DMS 273 (cell line): ENCODE measurements at regions not wholly inside any gene's neighbourhood (a gene's known extent, or its start where the extent isn't known, plus 50 kb on each side); places are given as distances from the start of the nearest gene placed in this dataset.
"Not testable (repeated sequence)": the region's sequence is repeated elsewhere in the genome, so short reads cannot be mapped to it uniquely, and the experiment has no call there.

ENCODE experiments used
- DNase-seq: peaks from one replicate; lab custom pipeline; 2025; ENCODE audit not compliant: unreplicated experiment; lab: John Stamatoyannopoulos, UW

- DNase-seq, result no peak
Measured at GRCh38 chr1:227508431-227508830, 54.9 kb upstream of the ZNF678 start.

DNA sequence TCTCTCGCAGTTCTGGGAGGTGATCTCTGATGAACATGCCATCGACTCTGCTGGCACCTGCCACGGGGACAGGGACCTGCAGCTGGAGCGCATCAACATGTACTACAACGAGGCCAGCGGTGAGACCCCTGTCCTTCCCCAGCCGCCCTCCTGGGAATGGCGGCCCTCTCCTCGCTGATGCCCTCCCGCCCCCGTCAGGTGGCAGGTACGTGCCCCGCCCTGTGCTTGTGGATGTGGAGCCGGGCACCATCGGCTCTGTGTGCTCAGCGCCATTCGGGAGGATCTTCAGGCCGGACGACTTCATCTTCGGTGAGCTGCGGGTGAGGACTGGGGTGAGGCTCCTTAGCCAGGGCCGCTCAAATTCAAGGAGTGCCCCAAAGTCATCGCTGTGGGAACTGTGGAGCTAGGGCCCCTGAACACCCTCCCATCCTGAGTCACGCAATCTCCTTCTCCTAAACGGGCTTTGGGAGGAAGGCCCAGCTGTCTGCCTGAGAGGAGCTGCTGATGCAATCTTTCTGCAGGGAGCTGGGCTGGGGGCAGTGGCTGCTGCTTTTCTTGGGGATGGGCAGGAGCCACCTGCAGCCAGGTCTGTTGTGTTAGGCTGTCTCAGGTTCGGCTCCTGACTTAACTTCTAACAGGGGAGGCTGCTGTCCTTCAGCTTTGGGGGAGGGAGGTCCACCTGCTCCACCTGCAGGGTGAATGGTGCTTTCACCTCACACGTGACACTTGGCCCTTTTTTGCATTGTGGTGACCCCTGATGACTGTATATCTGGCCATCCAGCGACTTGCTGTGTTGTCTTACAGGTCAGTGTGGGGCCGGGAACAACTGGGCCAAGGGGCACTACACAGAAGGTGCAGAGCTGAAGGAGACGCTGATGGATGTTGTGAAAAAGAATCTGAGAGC is 56.6 kb upstream of the ZNF678 start:
- not testable (repeated sequence) for DNase-seq

- DNase-seq, result not testable (repeated sequence)
Measured at GRCh38 chr1:227496045-227496444, 67.3 kb upstream of the ZNF678 start.

- DNase-seq, result not testable (repeated sequence)
Measured at GRCh38 chr1:227493863-227494551, 69.3 kb upstream of the ZNF678 start.

- DNase-seq, result no peak
Measured at GRCh38 chr1:227490478-227490877, 72.9 kb upstream of the ZNF678 start.

DNA sequence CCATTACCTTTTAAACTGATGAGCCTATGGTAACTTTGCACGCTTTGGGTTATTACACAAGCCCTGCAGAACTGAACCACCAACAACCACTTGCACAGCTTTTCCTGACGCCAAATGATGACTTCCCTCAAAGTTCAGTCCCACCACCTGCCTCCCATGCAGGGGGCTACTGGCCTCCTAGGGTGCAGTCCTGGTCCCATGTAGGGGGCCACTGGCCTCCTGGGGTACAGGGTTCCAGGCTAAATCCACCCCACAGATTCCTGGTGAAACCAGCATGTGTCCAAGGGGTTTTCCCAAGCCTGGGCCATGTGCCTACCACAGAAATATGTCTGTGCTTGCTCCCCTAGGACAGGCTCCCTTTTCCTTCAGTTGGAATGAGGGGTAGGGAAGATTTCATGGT is 73.4 kb upstream of the ZNF678 start:
- DNase-seq, result no peak

GRCh38 chr1:227489572-227489971 is 73.8 kb upstream of the ZNF678 start:
- peak; percentile 17 for DNase-seq

- DNase-seq, result no peak
Measured at GRCh38 chr1:227487606-227488005, 75.8 kb upstream of the ZNF678 start.

DNA sequence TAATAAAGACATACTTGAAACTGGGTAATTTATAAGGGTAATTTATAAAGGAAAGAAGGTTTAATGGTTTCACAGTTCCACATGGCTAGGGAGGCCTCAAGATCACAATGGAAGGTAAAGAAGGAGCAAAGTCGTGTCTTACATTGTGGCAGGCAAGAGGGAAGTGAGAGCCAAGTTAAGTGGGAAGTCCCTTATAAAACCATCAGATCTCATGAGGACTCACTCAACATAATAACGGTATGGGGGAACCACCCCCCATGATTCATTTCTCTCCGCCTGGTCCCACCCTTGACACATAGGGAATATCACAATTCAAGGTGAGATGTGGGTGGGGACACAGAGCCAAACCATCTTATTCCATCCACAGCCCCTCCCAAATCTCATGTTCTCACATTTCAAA is 76.8 kb upstream of the ZNF678 start:
- DNase-seq, result no peak

DNA sequence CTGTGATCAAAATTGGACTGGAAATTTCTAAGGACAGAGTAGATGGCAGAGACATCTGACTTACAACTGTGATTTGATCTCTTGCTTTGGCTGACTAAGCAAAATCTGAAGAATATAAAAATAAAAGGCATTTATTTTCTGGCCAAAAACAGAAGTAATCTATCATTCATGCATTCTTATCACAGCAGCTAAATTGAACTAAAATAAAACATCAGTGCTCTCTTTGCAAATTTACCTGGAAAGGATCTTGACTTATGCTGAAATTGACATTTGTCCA is 81.4 kb upstream of the ZNF678 start:
- DNase-seq, result no peak

DNA sequence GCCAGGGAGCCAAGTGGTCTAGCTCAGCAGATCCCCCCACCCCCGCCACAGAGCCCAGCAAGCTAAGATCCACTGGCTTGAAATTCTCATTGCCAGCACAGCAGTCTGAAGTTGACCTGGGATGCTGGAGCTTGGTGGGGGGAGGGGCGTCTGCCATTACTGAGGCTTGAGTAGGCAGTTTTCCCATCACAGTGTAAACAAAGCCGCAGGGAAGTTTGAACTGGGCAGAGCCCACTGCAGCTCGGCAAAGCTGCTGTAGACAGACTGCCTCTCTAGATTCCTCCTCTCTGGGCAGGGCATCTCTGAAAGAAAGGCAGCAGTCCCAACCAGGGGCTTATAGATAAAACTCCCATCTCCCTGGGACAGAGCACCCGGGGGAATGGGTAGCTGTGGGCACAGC is 89.3 kb upstream of the ZNF678 start:
- not testable (repeated sequence) for DNase-seq

GRCh38 chr1:227472772-227473171 is 90.6 kb upstream of the ZNF678 start:
- no peak for DNase-seq

DNA sequence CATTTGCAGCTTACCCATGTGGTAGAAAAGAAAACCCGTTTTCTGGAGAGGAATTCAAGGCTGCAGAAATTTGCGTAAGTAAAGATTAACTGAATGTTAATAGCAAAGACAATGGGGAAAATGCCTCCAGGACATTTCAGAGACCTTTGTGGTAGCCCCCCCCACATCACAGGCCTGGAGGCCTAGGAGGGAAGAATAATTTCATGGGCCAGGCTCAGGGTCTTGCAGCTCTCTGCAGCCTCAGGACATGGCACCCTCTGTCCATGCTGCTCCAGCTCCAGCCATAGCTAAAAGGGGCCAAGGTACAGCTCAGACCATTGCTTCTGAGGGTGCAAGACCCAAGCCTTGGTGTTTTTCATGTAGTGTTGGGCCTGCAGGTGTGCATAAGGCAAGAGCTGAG is 92.7 kb upstream of the ZNF678 start:
- DNase-seq, result no peak

GRCh38 chr1:227469708-227470107 is 93.6 kb upstream of the ZNF678 start:
- no peak for DNase-seq

DNA sequence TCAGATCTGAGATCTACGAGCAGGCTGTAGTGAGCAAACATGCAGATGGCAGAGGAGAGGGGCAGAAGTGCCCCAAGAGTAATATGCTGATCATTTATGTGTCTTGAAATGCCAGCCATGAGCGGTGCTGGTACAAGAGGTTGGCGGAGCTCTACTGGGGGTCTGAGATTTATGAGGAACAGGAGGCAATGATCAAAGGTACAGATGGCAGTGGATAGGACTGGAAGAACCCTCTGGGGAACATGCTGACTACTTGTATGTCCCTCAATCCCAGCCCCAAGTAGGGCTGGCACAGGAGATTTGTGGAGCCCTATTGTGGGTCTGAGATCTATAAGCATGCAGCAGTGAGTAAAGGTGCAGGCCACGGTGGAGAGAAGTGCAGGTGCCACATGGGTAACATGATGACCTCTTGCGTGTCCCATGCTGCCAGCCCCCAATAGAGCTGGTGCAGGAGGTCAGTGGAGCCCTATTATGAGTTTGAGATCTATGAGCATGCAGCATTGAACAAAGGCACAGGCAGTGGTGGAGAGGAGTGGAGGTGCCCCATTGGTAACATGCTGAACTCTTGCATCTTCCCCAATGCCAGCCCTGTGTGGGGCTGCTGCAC is 97.2 kb upstream of the ZNF678 start:
- DNase-seq, result no peak

DNA sequence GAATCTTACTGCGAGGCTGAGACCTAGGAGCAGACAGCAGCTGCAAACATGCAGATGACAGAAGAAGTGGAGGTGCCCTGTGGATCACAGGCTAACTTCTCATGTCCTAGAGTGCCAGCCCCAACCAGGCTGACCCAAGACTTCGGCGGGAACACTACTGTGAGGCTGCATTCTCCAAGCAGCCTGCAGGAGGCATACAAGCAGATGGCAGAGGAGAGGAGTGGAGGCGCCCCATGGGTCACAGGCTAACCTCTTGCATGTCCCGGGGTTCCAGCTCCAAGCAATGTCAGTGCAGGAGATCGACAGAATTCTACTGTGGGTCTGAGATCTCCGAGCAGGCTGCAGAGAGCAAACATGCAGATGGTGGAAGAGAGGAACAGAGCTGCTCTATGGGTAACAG is 98.1 kb upstream of the ZNF678 start:
- DNase-seq, result no peak

DNA sequence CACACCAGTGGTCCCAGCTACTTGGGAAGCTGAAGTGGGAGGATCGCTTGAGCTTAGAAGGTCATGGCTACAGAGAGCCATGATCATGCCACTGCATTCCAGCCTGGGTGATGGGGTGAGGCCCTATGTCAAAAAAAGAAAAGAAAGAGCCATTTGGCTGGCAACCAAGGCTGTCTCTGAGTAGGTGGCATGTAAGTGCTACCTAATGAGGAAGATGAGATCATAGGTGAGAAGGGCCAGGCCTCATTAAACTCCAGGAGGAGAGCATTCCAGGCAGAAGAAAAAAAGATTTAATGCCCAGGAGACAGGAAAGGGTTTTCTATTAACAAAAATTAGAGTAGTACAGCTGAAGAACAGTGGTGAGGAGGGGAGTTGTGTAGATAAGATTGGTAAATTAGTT is 103.4 kb upstream of the ZNF678 start:
- DNase-seq, result no peak

GRCh38 chr1:227459326-227459841 is 104.0 kb upstream of the ZNF678 start:
- DNase-seq, result no peak

DNA sequence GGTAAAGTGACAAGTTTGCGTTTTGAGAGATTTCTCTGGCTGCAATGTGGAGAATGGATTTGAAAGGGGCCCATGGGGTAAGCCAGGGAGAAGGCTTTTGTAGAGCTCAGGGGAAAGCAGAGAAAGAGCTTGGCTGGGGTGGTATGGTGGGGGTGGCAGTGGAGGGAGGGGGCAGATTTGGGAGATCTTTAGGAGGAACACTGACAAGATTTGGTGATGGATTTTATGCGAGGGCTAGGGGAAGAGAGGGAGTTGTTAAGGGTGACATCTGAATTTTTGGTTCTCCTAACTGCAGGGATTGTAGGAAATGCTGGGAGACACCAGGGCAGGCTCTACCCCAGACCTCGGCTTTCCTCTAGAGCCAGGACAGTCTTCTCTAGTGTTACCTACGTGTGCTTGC is 108.7 kb upstream of the ZNF678 start:
- DNase-seq, result no peak

GRCh38 chr1:227453631-227454355 is 109.6 kb upstream of the ZNF678 start:
- DNase-seq, result no peak

GRCh38 chr1:227451954-227452353 is 111.4 kb upstream of the ZNF678 start:
- DNase-seq, result no peak
